GM21723 (cell line): ENCODE measurements at regions not wholly inside any gene's neighbourhood (a gene's known extent, or its start where the extent isn't known, plus 50 kb on each side); places are given as distances from the start of the nearest gene placed in this dataset.

Experiments
- ATAC-seq: cut with Tn5 transposase; IDR thresholded peaks from one replicate; pipeline ENCODE4 v1.9.1; 2021; ENCODE audit warnings: mild to moderate bottlenecking, moderate library complexity; ENCODE audit not compliant: unreplicated experiment

- no peak for ATAC-seq
Observed at GRCh38 chr18:56038171-56039030, 450.4 kb upstream of the TCF4 start.

DNA sequence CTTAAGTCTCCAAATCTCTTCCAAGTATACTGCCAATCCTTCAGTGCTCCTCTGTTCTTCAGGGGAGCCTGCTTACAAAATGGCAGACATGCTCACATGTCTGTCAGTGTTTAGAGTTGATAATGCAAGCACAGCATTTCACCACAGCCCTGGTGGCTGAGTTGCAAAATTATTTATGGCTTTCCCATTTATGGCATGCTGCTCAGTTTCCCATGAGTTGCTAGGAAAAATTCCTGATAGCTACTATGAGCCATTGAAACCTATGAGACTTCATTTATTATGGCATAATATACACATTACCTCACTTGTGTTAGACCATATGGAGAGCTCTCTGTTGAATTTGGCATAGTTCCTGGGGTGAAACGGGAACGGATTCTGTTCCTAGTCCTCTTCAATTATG, 448.7 kb upstream of the TCF4 start:
- no peak for ATAC-seq

- no peak for ATAC-seq
Observed at GRCh38 chr18:56035546-56035945, 447.6 kb upstream of the TCF4 start.

- ATAC-seq: no peak
Observed at GRCh38 chr18:56034949-56035348, 447.0 kb upstream of the TCF4 start.

GRCh38 chr18:56030060-56030459, 442.1 kb upstream of the TCF4 start:
- ATAC-seq: no peak

DNA sequence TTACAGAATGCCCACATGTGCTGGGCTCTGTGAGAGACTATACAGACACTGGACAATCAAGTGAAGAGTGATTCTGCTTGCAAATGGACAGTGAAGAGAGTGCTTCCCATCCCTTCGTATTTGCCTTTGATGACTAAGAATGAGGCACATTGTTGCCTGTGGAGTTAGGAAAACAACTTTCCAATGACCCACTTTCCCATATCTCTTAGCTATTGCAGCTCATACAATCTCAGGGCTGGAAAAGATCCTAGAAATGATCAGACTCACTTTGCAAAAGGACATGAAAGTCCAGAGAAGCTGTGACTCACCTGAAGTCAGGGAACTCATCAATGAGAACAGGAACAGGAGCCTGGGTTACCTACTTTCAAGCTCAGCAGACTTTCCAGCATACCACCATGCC, 440.5 kb upstream of the TCF4 start:
- ATAC-seq: no peak

GRCh38 chr18:56026509-56026908, 438.5 kb upstream of the TCF4 start:
- no peak for ATAC-seq

GRCh38 chr18:56021809-56022195, 433.8 kb upstream of the TCF4 start:
- ATAC-seq: no peak

GRCh38 chr18:56021136-56021808, 433.3 kb upstream of the TCF4 start:
- ATAC-seq: no peak

DNA sequence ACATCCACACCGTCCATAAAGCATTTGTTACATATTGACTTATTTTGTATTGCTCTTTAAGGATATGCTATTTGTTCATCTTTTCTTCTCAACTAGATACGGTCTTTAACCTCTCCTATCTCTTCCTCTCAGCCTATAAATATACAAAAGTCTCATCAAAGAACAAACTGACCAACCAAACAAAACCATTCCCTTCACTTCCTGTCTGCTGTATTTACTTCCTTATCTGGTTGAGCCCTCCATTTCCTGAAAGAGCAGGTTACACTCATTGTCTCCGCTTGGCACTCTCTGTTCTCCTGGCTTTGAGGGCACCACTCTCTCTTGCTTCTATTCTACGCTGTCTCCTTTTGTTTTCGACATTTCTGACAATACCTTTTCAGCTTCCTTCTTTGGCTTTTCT, 431.9 kb upstream of the TCF4 start:
- no peak for ATAC-seq

GRCh38 chr18:56019156-56019555, 431.2 kb upstream of the TCF4 start:
- no peak for ATAC-seq

DNA sequence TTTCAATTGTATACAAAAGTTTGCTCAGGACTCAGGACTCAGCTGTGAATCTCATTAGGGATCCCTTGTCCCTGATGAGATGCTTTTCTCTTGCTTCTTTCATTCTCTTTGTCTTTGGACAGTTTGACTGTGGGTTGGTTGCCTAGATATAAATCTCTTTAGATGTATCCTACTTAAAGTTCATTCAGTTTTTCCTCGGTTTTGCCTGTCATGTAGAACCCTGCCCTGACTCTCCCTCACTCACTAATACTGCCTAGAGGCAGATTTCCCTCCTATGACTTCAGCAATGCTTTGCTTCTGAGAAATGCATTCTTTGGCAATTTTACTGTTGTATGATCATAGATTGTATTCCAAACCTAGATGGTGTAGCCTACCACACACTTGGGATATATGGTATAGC, 421.4 kb upstream of the TCF4 start:
- ATAC-seq: no peak

GRCh38 chr18:56003720-56004088, 415.7 kb upstream of the TCF4 start:
- ATAC-seq: no peak

- no peak for ATAC-seq
Observed at GRCh38 chr18:56003009-56003719, 415.2 kb upstream of the TCF4 start.

- no peak for ATAC-seq
Observed at GRCh38 chr18:56001576-56001975, 413.6 kb upstream of the TCF4 start.

GRCh38 chr18:56000041-56000440, 412.0 kb upstream of the TCF4 start:
- ATAC-seq: no peak

DNA sequence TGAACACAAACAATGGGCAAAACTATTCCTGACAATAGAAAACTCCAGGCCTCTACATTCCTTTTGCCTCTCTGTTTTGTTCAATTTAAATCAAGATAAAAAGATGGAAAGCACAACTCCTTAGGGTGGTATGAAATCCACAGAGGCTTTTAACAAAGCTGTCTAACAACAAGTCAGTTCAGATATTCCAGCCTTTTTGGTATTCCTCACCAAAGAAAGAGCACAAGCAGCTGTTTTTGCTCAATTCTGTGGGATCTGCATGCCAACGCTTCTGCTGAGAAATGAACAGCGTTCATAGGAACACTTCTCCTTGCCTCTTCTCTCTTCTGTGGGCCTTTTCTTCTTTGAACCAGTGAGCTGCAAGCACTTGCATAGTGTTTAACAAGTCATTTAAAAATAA, 411.6 kb upstream of the TCF4 start:
- no peak for ATAC-seq

DNA sequence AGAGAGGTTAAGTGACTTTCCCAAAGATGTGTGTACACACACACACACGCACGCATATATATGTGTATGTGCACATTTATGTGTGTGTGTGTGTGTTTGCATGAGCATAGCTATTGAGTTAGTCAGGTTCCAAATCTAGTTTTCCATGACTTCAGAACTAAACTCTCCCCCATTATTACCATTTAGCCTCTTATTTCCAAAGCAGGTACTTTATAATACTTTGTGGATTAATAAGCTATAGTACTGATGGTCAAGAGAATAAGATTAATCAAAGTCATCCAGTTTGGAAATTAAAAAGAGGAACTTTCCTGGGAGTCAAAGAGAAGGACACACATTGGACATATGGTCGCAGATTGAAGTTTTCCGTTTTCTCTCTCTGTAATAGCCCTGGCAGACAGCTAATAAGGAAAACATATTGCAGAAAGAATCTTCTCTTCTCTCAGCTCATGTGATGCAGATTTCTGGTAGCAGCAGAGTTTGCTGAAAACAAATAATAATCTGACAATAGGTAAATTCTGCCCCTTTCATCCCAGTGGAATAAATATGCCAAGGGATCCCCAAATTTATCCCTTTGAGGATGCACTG, 410.9 kb upstream of the TCF4 start:
- ATAC-seq: no peak

GRCh38 chr18:55998071-55998522, 410.1 kb upstream of the TCF4 start:
- ATAC-seq: no peak

DNA sequence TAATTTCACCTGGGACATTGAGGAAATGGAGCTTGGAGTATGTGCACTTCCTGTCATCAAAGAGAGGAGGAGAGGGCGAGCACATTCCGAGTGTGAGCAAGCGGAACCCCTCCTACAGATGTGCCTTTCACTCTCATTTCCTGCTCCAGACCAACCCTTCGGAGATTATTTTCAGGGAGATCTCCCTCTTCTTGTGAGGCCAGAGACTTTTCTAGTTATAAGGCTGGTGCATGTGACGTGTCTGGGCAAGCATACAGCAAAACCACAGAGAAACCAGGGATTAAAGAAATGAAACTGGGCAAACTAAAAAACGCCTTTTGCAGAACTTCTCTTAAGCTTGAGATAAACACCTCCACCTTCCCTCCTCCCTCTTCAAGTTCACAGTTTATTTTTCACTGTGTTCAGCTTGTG, 409.2 kb upstream of the TCF4 start:
- no peak for ATAC-seq

GRCh38 chr18:55996717-55997116, 408.7 kb upstream of the TCF4 start:
- ATAC-seq: no peak
